GM18499 (cell line): ENCODE measurements at regions not wholly inside any gene's neighbourhood (a gene's known extent, or its start where the extent isn't known, plus 50 kb on each side); places are given as distances from the start of the nearest gene placed in this dataset.

Source experiments
- ATAC-seq: cut with Tn5 transposase; IDR thresholded peaks from one replicate; pipeline ENCODE4 v1.9.1; 2021; ENCODE audit warnings: moderate number of reproducible peaks; ENCODE audit not compliant: insufficient read depth, unreplicated experiment

GRCh38 chr14:87879389-87879788, 113.6 kb downstream of the GALC start:
- no peak for ATAC-seq

- ATAC-seq: no peak
These were observed 114.0 kb downstream of the GALC start for GRCh38 chr14:87878959-87879358.

DNA sequence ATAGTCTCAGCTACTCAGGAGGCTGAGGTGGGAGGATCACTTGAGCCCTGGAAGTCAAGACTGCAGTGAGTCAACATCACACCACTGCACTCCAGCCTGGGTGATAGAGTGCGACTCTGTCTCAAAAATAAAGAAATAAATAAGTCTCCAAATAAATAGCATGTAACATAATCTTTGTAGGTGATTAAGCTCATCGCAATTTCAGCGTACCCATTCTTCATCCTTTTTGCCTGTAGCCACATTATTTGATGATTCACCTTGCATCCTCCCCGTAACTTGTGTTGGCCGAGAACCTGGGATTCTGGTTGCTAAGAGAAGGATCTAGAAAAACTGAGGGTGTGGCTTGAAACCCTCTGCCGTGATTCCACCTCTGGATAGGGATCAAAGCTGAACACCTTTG, 115.1 kb downstream of the GALC start:
- no peak for ATAC-seq

DNA sequence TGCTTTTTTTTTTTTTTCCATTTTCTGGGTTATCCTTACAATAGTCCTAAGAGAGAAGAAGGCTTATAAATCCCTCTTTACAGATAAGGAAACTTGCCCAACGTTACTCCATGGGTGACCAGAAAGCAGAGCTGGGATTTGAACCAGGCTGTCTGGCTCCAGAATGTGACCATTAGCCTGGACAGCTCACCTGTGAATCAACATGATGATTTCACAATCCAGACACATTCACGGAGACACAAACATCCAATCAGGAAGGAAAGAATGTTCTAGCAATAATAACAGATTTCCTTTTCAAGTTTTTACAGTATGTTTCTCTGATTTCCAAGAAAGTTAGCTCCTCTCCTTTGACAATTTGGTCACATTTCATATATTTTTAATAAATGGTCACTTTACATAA, 118.3 kb downstream of the GALC start:
- ATAC-seq: no peak

- ATAC-seq: no peak
These were observed 119.2 kb downstream of the GALC start for GRCh38 chr14:87873741-87874140.

GRCh38 chr14:87869619-87870583, 123.1 kb downstream of the GALC start:
- ATAC-seq: no peak

DNA sequence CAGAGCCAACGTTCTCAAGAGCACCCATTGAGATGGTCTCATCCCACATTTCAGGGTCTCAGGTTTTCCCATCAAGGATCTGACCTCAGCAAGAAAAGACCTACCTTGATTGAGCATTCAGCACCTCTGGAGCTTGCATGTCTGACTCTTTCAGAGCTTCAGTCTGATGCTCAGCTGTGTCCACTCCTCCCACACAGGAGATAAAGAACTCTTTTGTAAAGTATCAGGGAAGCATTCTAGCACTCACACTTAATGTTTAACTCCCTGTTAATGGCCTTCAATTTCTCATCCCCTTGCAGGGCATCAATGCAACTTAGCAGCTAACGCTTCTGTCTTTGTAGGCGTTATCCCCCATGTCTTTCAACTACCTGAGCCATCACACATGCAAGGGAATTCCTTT, 124.1 kb downstream of the GALC start:
- no peak for ATAC-seq

DNA sequence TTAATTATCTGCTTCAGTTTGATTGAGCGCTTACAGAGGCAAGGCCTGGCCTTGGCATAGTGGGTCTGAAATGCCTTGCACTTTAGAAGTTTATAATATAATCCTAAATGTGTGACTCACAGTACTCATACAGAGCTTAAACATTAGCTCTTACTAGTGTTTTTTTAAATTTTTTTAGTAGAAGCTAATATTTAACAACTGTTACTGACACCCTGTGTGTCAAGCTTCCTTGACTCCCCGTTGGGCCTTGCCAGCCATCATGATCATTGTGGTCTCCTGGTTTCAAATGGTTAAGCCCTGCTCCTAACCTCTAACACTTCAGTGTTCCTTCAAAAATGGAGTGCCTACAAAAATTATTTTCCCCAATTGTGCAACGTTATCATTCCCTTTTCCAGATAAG, 126.9 kb downstream of the GALC start:
- ATAC-seq: no peak

DNA sequence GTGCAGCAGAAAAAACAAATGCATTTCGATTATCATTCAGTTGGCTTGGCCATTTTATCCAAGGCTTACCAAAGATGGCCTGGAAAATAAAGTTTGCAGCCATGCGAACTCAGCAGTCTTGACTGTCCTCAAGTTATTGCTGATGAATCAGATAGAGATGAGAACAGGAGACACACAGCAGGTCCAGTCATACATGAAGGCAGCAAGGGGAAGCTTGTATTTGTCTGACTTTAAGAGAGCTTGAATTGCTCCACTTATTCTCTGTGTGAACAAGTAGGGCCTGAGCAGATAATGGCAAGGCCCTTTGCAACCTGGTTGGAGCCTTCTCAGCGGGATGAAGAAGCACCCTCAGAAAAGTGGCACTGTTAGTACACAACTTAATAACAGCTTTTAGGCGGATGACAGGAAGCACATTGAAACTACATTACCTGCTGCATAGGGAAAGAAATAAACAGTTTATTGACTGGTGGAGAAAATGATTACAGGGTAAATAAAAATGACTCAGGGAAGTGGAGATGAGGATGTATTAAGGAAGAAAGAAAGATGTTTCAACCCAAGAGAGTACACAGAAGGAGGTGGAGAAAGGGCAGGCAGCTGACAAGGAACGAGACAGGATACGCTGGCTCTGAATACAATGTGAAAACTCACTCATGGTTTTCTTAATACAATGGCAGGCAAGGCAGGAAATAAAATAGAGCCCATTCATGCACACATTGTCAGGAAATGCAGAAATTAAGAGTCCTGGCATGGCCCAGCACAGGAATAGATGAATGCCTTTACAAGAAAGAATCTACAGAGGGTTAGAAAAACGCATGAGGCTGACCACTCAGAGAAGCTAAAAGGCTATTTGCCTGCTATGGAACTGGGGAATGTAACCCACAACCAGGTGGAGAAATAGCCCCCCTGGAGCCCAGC, 128.4 kb downstream of the GALC start:
- no peak for ATAC-seq

DNA sequence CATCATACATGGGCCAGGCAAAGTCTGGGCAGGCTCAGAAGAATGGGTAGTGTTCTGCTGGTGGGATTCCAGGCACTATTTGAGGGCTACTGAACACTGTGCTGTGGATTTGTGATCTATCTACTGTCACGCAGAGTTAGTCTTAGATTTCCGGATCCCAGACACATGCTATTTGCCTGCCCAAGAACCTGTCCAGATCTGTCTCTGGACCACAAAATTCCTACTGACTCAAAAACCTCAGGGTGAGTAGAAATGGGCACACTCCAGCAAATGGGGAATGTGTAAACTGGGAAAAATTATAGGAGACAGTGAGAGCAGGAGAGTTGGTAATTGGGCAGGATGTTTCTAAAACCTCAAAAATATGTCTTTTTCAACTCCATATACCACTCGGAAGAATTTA, 129.9 kb downstream of the GALC start:
- ATAC-seq: no peak

DNA sequence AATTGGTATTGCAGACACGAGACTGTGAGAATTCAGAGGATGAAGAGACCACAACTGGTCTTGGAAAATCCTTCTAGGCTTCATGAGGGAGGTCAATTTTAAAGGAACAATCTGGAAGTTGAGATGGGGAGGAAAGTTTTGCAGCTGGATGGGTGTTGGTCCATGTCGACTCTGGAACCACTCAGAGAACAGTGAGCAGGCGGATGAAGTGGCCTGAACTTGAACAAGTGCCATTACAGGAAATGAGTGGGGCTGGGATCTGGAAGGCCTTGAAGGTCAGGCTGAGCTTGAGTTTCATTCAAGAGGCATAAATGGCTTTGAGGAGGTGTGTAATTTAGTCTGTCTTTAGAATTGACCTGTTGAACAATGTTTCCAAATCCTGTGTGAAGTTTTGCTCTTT, 140.9 kb downstream of the GALC start:
- no peak for ATAC-seq

GRCh38 chr14:87851190-87851589, 141.8 kb downstream of the GALC start:
- ATAC-seq: no peak

GRCh38 chr14:87847216-87847755, 145.7 kb downstream of the GALC start:
- ATAC-seq: no peak

- ATAC-seq: no peak
These were observed 152.1 kb downstream of the GALC start for GRCh38 chr14:87840906-87841305.

DNA sequence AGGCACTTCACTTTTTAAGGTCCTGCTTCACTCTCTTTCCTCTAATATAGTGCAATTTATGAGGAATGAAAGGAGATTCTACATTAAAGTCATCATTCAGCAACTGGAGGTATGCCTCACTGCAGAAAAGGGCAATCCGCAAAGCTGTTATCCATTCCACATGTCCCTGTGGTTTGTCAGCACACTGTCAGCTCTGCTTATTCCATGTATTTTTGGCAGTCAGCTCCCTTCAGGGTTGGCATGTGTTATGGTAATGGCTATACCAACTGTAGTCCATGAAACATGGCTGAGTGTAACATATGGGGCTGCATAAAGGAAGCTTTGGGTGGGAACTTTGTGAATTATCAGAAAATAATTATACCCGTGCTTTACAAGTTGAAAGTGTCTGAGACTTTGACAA, 154.1 kb downstream of the GALC start:
- ATAC-seq: no peak

- no peak for ATAC-seq
These were observed 155.7 kb downstream of the GALC start for GRCh38 chr14:87837296-87837695.

DNA sequence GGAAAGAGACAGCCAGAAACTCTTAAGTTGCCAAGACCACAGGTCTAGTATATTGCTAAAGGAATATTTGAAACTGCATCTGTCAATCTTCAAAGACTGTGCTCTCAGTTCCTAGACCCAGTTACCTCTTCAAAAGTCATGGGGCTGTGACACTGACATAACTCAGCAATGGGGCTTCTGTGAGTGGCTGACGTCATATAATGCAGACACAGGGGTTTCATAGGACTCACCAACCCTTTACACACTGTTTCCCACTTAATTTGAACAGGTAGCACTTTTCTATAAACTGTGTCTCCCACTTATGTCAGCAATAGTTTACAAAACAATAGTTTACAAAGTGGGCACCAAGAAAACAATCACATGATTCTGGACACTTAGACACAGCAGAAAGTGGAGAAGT, 158.4 kb downstream of the GALC start:
- ATAC-seq: no peak

DNA sequence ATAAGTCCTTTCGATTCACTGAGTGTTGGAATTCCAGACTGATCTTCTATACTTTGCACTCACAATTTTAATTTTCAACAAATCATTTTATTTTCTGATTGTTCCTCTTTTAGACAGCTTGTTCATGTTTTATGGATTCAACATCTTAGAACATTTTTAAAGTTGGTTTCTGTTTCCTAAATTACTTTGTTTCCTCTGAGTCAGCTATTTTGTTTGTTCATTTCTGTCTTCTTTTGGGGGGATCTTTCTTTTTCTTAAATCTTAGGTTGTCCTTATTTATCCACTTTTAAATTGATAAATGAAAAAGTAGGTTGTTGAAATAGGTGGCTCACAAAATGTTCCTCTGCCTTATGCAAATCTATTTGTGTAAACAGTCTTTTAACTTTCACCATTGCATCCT, 160.0 kb downstream of the GALC start:
- no peak for ATAC-seq

DNA sequence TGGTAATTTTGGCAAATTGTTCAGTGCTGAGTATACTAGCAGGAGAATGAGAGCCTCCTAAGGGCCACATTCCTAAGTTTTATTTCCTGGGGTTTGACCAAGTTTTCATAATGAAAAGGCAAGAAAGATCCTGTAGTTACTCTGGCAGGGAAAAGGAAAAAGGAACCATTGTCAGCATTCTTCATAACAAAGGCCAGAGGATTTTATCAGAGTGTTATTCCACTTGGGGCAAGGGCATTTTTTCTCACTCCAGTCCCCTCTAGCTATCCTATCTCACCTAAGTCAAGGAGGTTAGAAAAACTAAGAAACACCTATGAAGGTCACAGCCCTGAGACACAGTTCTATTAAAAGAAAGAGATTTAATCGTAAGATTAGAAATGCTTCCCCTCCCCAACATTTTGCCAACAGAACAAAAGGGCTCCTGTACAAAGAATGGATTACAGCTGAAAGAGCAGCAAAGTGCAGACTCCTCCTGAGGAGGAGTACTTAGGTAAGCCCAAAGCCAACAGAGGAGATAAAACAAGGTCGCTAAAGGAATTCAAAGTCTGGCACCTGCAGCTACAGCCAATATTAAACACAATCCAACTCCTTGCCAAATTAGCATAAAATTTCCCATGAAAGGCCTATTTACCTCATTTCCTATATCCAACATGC, 162.4 kb downstream of the GALC start:
- ATAC-seq: no peak

DNA sequence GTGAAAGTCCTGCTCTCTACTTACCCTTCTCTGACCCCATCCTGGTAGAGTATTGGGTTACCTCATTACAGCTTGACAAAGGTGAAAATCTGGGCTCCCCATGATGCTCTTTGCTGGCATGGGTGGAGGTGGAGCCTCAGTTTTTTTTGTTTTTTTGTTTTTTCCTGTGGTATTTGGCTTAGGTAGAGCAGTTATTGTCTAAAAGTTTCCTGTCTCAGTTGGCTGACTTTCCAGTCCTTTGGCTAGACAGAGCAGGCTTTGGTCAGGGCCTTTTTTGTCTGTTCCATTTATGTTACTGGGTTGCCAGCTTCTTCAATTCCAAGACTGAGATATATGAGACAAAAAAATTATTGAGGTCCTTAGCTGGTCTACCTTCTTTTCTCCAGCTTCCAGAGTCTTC, 163.4 kb downstream of the GALC start:
- no peak for ATAC-seq
